A549 (cell line): ENCODE measurements at regions not wholly inside any gene's neighbourhood (a gene's known extent, or its start where the extent isn't known, plus 50 kb on each side); places are given as distances from the start of the nearest gene placed in this dataset.
A peak's percentile ranks its signal among the peaks of the same experiment; 100 is the strongest.
"Not testable (repeated sequence)": the region's sequence is repeated elsewhere in the genome, so short reads cannot be mapped to it uniquely, and the experiment has no call there.

Source experiments
- CBX2 ChIP-seq: fragments of 200-600 bp; sonication (generic); IDR thresholded peaks from 2 replicates; pipeline ENCODE4 v1.6.1; 2016; ENCODE audit warnings: low read depth, mild to moderate bottlenecking, borderline replicate concordance
- CHD2 ChIP-seq: fragments of 150-350 bp; IDR thresholded peaks from 2 replicates; pipeline ENCODE4 v1.6.1; 2014; ENCODE audit warnings: low read length; ENCODE audit not compliant: partially characterized antibody
- EHMT2 ChIP-seq: fragments of 200-600 bp; sonication (generic); IDR thresholded peaks from 2 replicates; pipeline ENCODE4 v1.6.1; 2016; ENCODE audit warnings: antibody characterized with exemption, low read depth, mild to moderate bottlenecking, moderate library complexity
- EP300 ChIP-seq, 2 experiments: fragments of >200 bp; sonication (Bioruptor Twin); formaldehyde crosslinking; IDR thresholded peaks; 2 replicates in 1 of 2; 3 replicates in 1 of 2; pipeline ENCODE4 v1.6.1; 2016 to 2017
- ESRRA ChIP-seq: fragments of 150-350 bp; IDR thresholded peaks from 2 replicates; pipeline ENCODE4 v1.6.1; 2014; ENCODE audit warnings: mild to moderate bottlenecking, low read length, borderline replicate concordance
- JUN ChIP-seq, 2 experiments: fragments of >200 bp; sonication (Bioruptor Twin); formaldehyde crosslinking; IDR thresholded peaks; 2 replicates in 1 of 2; 3 replicates in 1 of 2; pipeline ENCODE4 v1.6.1; 2016 to 2017
- MYC ChIP-seq: IDR thresholded peaks from 2 replicates; pipeline ENCODE4 v1.6.1; 2012; ENCODE audit warnings: mild to moderate bottlenecking, inconsistent platforms, low read length, improper control_type of control experiment, borderline replicate concordance
- NFE2L2 ChIP-seq: fragments of 150-350 bp; conservative IDR thresholded peaks from 2 replicates; pipeline ENCODE4 v1.6.1; 2014; ENCODE audit warnings: low read length
- POLR2A ChIP-seq: IDR thresholded peaks from 2 replicates; pipeline ENCODE4 v1.6.1; 2012; ENCODE audit warnings: mild to moderate bottlenecking, low read length
- RAD21 ChIP-seq, 2 experiments: fragments of >200 bp in 1 of 2; sonication (Bioruptor Twin) in 1 of 2; formaldehyde crosslinking in 1 of 2; IDR thresholded peaks in 1 of 2; conservative IDR thresholded peaks in 1 of 2; 2 replicates in 1 of 2; 3 replicates in 1 of 2; pipeline ENCODE4 v1.6.1; 2012 to 2018; ENCODE audit warnings: inconsistent platforms in 1 of 2
- ZSCAN20 ChIP-seq: fragments of 250-450 bp; sonication (Bioruptor Pico); IDR thresholded peaks from 2 replicates; pipeline ENCODE4 v1.8.0; 2022; ENCODE audit warnings: mild to moderate bottlenecking, moderate library complexity
- TF ChIP-seq, protein P1 (sequence below): fragments of >200 bp; sonication (Bioruptor Twin); formaldehyde crosslinking; IDR thresholded peaks from 3 replicates; pipeline ENCODE4 v1.5.1; 2016

GRCh38 chr17:45620468-45620867 lies 129.9 kb upstream of the PLEKHM1 start:
- TF ChIP-seq JUN (IDR thresholded peaks at IDR 0.05), result 0 out of 5 replicates have a peak, but pooled peaks of 1 of the 2 experiments have one; percentile 25
- TF ChIP-seq POLR2A; CBX2; CHD2; EHMT2; ZSCAN20 (CRISPR knock-in tag); NFE2L2; ESRRA; EP300 (IDR thresholded peaks at IDR 0.05); RAD21 (conservative IDR thresholded peaks at IDR 0.05 in 1 of 2, IDR thresholded peaks at IDR 0.05 in 1 of 2); MYC: not testable (repeated sequence)
- TF ChIP-seq, protein P1, sequence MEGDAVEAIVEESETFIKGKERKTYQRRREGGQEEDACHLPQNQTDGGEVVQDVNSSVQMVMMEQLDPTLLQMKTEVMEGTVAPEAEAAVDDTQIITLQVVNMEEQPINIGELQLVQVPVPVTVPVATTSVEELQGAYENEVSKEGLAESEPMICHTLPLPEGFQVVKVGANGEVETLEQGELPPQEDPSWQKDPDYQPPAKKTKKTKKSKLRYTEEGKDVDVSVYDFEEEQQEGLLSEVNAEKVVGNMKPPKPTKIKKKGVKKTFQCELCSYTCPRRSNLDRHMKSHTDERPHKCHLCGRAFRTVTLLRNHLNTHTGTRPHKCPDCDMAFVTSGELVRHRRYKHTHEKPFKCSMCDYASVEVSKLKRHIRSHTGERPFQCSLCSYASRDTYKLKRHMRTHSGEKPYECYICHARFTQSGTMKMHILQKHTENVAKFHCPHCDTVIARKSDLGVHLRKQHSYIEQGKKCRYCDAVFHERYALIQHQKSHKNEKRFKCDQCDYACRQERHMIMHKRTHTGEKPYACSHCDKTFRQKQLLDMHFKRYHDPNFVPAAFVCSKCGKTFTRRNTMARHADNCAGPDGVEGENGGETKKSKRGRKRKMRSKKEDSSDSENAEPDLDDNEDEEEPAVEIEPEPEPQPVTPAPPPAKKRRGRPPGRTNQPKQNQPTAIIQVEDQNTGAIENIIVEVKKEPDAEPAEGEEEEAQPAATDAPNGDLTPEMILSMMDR, result not testable (repeated sequence)
